ENCODE measurements at regions not wholly inside any gene's neighbourhood (a gene's known extent, or its start where the extent isn't known, plus 50 kb on each side); places are given as distances from the start of the nearest gene placed in this dataset.

GRCh38 chr7:26478550-26478949 lies 186.9 kb downstream of the SNX10 start:
- TF ChIP-seq POLR2AphosphoS5 (IDR thresholded peaks at IDR 0.05): no peak
- TF ChIP-seq CTCF (IDR thresholded peaks at IDR 0.05): no peak

All from prostate gland (tissue), 2 donors.